ENCODE measurements at regions not wholly inside any gene's neighbourhood (a gene's known extent, or its start where the extent isn't known, plus 50 kb on each side); places are given as distances from the start of the nearest gene placed in this dataset.

- TF ChIP-seq, protein P1, sequence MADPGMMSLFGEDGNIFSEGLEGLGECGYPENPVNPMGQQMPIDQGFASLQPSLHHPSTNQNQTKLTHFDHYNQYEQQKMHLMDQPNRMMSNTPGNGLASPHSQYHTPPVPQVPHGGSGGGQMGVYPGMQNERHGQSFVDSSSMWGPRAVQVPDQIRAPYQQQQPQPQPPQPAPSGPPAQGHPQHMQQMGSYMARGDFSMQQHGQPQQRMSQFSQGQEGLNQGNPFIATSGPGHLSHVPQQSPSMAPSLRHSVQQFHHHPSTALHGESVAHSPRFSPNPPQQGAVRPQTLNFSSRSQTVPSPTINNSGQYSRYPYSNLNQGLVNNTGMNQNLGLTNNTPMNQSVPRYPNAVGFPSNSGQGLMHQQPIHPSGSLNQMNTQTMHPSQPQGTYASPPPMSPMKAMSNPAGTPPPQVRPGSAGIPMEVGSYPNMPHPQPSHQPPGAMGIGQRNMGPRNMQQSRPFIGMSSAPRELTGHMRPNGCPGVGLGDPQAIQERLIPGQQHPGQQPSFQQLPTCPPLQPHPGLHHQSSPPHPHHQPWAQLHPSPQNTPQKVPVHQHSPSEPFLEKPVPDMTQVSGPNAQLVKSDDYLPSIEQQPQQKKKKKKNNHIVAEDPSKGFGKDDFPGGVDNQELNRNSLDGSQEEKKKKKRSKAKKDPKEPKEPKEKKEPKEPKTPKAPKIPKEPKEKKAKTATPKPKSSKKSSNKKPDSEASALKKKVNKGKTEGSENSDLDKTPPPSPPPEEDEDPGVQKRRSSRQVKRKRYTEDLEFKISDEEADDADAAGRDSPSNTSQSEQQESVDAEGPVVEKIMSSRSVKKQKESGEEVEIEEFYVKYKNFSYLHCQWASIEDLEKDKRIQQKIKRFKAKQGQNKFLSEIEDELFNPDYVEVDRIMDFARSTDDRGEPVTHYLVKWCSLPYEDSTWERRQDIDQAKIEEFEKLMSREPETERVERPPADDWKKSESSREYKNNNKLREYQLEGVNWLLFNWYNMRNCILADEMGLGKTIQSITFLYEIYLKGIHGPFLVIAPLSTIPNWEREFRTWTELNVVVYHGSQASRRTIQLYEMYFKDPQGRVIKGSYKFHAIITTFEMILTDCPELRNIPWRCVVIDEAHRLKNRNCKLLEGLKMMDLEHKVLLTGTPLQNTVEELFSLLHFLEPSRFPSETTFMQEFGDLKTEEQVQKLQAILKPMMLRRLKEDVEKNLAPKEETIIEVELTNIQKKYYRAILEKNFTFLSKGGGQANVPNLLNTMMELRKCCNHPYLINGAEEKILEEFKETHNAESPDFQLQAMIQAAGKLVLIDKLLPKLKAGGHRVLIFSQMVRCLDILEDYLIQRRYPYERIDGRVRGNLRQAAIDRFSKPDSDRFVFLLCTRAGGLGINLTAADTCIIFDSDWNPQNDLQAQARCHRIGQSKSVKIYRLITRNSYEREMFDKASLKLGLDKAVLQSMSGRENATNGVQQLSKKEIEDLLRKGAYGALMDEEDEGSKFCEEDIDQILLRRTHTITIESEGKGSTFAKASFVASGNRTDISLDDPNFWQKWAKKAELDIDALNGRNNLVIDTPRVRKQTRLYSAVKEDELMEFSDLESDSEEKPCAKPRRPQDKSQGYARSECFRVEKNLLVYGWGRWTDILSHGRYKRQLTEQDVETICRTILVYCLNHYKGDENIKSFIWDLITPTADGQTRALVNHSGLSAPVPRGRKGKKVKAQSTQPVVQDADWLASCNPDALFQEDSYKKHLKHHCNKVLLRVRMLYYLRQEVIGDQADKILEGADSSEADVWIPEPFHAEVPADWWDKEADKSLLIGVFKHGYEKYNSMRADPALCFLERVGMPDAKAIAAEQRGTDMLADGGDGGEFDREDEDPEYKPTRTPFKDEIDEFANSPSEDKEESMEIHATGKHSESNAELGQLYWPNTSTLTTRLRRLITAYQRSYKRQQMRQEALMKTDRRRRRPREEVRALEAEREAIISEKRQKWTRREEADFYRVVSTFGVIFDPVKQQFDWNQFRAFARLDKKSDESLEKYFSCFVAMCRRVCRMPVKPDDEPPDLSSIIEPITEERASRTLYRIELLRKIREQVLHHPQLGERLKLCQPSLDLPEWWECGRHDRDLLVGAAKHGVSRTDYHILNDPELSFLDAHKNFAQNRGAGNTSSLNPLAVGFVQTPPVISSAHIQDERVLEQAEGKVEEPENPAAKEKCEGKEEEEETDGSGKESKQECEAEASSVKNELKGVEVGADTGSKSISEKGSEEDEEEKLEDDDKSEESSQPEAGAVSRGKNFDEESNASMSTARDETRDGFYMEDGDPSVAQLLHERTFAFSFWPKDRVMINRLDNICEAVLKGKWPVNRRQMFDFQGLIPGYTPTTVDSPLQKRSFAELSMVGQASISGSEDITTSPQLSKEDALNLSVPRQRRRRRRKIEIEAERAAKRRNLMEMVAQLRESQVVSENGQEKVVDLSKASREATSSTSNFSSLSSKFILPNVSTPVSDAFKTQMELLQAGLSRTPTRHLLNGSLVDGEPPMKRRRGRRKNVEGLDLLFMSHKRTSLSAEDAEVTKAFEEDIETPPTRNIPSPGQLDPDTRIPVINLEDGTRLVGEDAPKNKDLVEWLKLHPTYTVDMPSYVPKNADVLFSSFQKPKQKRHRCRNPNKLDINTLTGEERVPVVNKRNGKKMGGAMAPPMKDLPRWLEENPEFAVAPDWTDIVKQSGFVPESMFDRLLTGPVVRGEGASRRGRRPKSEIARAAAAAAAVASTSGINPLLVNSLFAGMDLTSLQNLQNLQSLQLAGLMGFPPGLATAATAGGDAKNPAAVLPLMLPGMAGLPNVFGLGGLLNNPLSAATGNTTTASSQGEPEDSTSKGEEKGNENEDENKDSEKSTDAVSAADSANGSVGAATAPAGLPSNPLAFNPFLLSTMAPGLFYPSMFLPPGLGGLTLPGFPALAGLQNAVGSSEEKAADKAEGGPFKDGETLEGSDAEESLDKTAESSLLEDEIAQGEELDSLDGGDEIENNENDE (IDR thresholded peaks at IDR 0.05; ENCODE audit: low read depth, low read length): no peak
- TF ChIP-seq, protein P2, sequence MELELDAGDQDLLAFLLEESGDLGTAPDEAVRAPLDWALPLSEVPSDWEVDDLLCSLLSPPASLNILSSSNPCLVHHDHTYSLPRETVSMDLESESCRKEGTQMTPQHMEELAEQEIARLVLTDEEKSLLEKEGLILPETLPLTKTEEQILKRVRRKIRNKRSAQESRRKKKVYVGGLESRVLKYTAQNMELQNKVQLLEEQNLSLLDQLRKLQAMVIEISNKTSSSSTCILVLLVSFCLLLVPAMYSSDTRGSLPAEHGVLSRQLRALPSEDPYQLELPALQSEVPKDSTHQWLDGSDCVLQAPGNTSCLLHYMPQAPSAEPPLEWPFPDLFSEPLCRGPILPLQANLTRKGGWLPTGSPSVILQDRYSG (tag; conservative IDR thresholded peaks at IDR 0.05; ENCODE audit: low read depth): no peak
- no peak for TF ChIP-seq JUN (IDR thresholded peaks at IDR 0.05; ENCODE audit: borderline replicate concordance, low read depth, low read length)
- TF ChIP-seq JUN (CRISPR knock-in tag; IDR thresholded peaks at IDR 0.05; ENCODE audit: borderline replicate concordance): no peak
- no peak for TF ChIP-seq ZNF668 (CRISPR knock-in tag; IDR thresholded peaks at IDR 0.05)
- no peak for TF ChIP-seq OTX1 (CRISPR knock-in tag; IDR thresholded peaks at IDR 0.05)
- TF ChIP-seq CBFA2T2 (conservative IDR thresholded peaks at IDR 0.05): no peak
Measured at GRCh38 chr5:155767470-155767869, 559.5 kb upstream of the SGCD start (continued).
